ENCODE measurements at regions not wholly inside any gene's neighbourhood (a gene's known extent, or its start where the extent isn't known, plus 50 kb on each side); places are given as distances from the start of the nearest gene placed in this dataset.
A peak's percentile ranks its signal among the peaks of the same experiment; 100 is the strongest.

DNA sequence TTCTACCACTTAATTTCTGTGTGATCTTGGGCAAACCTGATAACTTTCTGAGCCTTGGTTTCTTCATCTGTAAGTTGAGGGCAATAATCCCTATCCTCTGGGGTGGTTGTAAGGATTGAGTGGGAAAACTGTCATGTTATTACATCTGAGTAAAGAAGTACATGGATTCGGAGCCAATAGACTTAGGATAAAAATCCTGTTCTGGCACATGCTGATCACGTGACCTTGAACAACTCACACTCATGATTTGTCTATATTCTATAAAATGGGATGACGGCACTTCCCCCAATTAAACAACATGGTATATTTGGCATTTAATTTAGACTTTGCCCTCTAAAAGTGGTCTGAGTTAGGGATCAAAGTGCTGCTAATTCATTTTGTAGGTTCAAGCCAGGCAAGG lies 315.5 kb downstream of the PLPP3 start:
- Histone ChIP-seq H3K9me3 (replicated peaks; ENCODE audit: control insufficient read depth, insufficient read depth, low read length) (no peaks in the 10 kb centered on the region), H3K79me2 (ENCODE audit: control insufficient read depth, insufficient read depth, low read length) (no peaks in the 10 kb centered on the region), H3K4me1 (ENCODE audit: control insufficient read depth, insufficient read depth, low read length) (no peaks in the 10 kb centered on the region), H4K20me1 (ENCODE audit: control insufficient read depth, insufficient read depth) (no peaks in the 10 kb centered on the region), H3K36me3 (ENCODE audit: control insufficient read depth in 2 of 2, insufficient read depth in 2 of 2, low read length in 1 of 2) (no peaks in the 10 kb centered on the region), H3K27me3 (replicated peaks in 1 of 2; ENCODE audit: control insufficient read depth in 2 of 2, insufficient read depth in 2 of 2, low read length in 1 of 2) (no peaks in the 10 kb centered on the region), H3K4me2 (ENCODE audit: control insufficient read depth, insufficient read depth) (no peak overlapping the region), H3K27ac (ENCODE audit: control insufficient read depth, insufficient read depth) (no peak overlapping the region), H2AFZ (ENCODE audit: control insufficient read depth, low read depth, low read length) (no peak overlapping the region), H3K4me3 (no peak overlapping the region), H3K9ac (ENCODE audit: control insufficient read depth, insufficient read depth, low read length) (no peak overlapping the region)
- no peak for DNase-seq (ENCODE audit: low read depth, low spot score)
- FAIRE-seq: no peak
- RAD21 ChIA-PET (ENCODE audit: unreplicated experiment): no interaction called here
- BruUV-seq (replicated peaks): no TSS peak
- SMC1A ChIA-PET (ENCODE audit: uncharacterized antibody, unreplicated experiment): interaction anchor here (0.5 to 1.9 kb wide), 4 partner anchors 9 to 313 kb away, joined by 3 to 5 read pairs (median 4); no protein-coding TSS in a partner anchor
- 32% methylated on average over 3 of the region's 3 CpGs for WGBS (ENCODE audit: insufficient coverage, insufficient replicate concordance, low lambda C conversion rate, missing lambda C conversion rate)
- in situ Hi-C loops (cut with MboI): no loop called here
- no peak for TF ChIP-seq HDAC6 (IDR thresholded peaks at IDR 0.05; ENCODE audit: unreplicated experiment)
- TF ChIP-seq, protein P1, sequence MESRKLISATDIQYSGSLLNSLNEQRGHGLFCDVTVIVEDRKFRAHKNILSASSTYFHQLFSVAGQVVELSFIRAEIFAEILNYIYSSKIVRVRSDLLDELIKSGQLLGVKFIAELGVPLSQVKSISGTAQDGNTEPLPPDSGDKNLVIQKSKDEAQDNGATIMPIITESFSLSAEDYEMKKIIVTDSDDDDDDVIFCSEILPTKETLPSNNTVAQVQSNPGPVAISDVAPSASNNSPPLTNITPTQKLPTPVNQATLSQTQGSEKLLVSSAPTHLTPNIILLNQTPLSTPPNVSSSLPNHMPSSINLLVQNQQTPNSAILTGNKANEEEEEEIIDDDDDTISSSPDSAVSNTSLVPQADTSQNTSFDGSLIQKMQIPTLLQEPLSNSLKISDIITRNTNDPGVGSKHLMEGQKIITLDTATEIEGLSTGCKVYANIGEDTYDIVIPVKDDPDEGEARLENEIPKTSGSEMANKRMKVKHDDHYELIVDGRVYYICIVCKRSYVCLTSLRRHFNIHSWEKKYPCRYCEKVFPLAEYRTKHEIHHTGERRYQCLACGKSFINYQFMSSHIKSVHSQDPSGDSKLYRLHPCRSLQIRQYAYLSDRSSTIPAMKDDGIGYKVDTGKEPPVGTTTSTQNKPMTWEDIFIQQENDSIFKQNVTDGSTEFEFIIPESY (IDR thresholded peaks at IDR 0.05): no peak
- TF ChIP-seq, protein P2, sequence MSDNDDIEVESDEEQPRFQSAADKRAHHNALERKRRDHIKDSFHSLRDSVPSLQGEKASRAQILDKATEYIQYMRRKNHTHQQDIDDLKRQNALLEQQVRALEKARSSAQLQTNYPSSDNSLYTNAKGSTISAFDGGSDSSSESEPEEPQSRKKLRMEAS (IDR thresholded peaks at IDR 0.05; ENCODE audit: low read depth, low read length): no peak
- TF ChIP-seq RAD51 (IDR thresholded peaks at IDR 0.05): peak; percentile 82
- no peak for TF ChIP-seq KDM1A (IDR thresholded peaks at IDR 0.05; ENCODE audit: borderline replicate concordance)
- TF ChIP-seq NFIC (IDR thresholded peaks at IDR 0.05; ENCODE audit: low read depth, low read length): no peak
- TF ChIP-seq SMC3 (IDR thresholded peaks at IDR 0.05; ENCODE audit: borderline replicate concordance, low read length): no peak
- peak in 1 of 2 experiments; percentile 52; a peak in 1 of 4 replicates for TF ChIP-seq BHLHE40 (IDR thresholded peaks at IDR 0.05; ENCODE audit: borderline replicate concordance in 1 of 2, low read depth in 2 of 2, low read length in 1 of 2)
- POLR2A ChIA-PET: no interaction called here
- intact Hi-C loops (cut with micrococcal nuclease; ENCODE audit: unreplicated experiment): no loop called here
- CTCF ChIA-PET: no interaction called here
- no peak for ATAC-seq
